HuH-7.5 (cell line): ENCODE measurements at regions not wholly inside any gene's neighbourhood (a gene's known extent, or its start where the extent isn't known, plus 50 kb on each side); places are given as distances from the start of the nearest gene placed in this dataset.

Source experiments
- DNase-seq: peaks from one replicate; pipeline ENCODE4 v3.0.0; 2011; ENCODE audit warnings: low spot score

GRCh38 chr14:104462651-104463630 lies 116.6 kb upstream of the C14orf180 start:
- DNase-seq, result no peak

- no peak for DNase-seq
Observed at GRCh38 chr14:104464907-104465306, 114.7 kb upstream of the C14orf180 start.

- DNase-seq, result no peak
Observed at GRCh38 chr14:104465482-104466390, 113.8 kb upstream of the C14orf180 start.

- no peak for DNase-seq
Observed at GRCh38 chr14:104467236-104467635, 112.3 kb upstream of the C14orf180 start.

GRCh38 chr14:104467641-104468040 lies 111.9 kb upstream of the C14orf180 start:
- no peak for DNase-seq

GRCh38 chr14:104469591-104469990 lies 110.0 kb upstream of the C14orf180 start:
- no peak for DNase-seq

GRCh38 chr14:104470588-104470987 lies 109.0 kb upstream of the C14orf180 start:
- no peak for DNase-seq

- DNase-seq, result no peak
Observed at GRCh38 chr14:104471114-104471513, 108.5 kb upstream of the C14orf180 start.

- no peak for DNase-seq
Observed at GRCh38 chr14:104472073-104472472, 107.5 kb upstream of the C14orf180 start.

GRCh38 chr14:104472536-104473243 lies 106.9 kb upstream of the C14orf180 start:
- no peak for DNase-seq

GRCh38 chr14:104473244-104473565 lies 106.4 kb upstream of the C14orf180 start:
- DNase-seq, result no peak

- DNase-seq, result no peak
Observed at GRCh38 chr14:104473649-104474494, 105.7 kb upstream of the C14orf180 start.

GRCh38 chr14:104474495-104475213 lies 104.9 kb upstream of the C14orf180 start:
- no peak for DNase-seq

- DNase-seq, result no peak
Observed at GRCh38 chr14:104475256-104475655, 104.3 kb upstream of the C14orf180 start.

- DNase-seq, result no peak
Observed at GRCh38 chr14:104475802-104476201, 103.8 kb upstream of the C14orf180 start.

- no peak for DNase-seq
Observed at GRCh38 chr14:104476437-104476836, 103.1 kb upstream of the C14orf180 start.

GRCh38 chr14:104477117-104477623 lies 102.4 kb upstream of the C14orf180 start:
- DNase-seq, result no peak

GRCh38 chr14:104477666-104478380 lies 101.7 kb upstream of the C14orf180 start:
- no peak for DNase-seq

- no peak for DNase-seq
Observed at GRCh38 chr14:104478656-104479055, 100.9 kb upstream of the C14orf180 start.

- no peak for DNase-seq
Observed at GRCh38 chr14:104479901-104480300, 99.7 kb upstream of the C14orf180 start.
